GM20000 (cell line): ENCODE measurements at regions not wholly inside any gene's neighbourhood (a gene's known extent, or its start where the extent isn't known, plus 50 kb on each side); places are given as distances from the start of the nearest gene placed in this dataset.

Source experiments
- DNase-seq: peaks from one replicate; pipeline ENCODE4 v3.0.0; 2012; ENCODE audit warnings: low spot score
- TF ChIP-seq, protein P1 (sequence below): IDR thresholded peaks from 2 replicates; pipeline ENCODE4 v1.5.1; 2012; ENCODE audit warnings: mild to moderate bottlenecking, control low read depth; ENCODE audit errors: extremely low read depth, missing control alignments

DNA sequence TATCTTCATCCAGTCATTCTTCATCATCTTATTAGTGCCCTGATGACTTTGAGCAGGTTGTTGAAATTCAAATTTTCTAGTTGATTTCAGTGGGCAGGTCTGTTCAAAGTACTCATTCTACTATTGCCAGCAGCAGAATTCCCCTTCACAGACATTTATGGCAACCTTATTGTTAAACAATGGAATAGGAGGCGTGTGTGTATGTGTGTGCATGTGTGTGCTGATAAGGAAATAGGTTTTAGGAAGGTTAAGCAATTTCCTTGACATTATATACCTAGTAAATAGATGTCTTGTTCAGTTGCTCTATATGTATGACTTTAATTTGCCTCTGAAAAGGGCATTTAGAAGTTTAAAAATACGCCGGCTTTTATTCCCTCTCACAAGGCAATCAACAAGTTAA, 601.4 kb upstream of the CA10 start:
- TF ChIP-seq, protein P1, sequence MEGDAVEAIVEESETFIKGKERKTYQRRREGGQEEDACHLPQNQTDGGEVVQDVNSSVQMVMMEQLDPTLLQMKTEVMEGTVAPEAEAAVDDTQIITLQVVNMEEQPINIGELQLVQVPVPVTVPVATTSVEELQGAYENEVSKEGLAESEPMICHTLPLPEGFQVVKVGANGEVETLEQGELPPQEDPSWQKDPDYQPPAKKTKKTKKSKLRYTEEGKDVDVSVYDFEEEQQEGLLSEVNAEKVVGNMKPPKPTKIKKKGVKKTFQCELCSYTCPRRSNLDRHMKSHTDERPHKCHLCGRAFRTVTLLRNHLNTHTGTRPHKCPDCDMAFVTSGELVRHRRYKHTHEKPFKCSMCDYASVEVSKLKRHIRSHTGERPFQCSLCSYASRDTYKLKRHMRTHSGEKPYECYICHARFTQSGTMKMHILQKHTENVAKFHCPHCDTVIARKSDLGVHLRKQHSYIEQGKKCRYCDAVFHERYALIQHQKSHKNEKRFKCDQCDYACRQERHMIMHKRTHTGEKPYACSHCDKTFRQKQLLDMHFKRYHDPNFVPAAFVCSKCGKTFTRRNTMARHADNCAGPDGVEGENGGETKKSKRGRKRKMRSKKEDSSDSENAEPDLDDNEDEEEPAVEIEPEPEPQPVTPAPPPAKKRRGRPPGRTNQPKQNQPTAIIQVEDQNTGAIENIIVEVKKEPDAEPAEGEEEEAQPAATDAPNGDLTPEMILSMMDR = no peak
- no peak for DNase-seq

DNA sequence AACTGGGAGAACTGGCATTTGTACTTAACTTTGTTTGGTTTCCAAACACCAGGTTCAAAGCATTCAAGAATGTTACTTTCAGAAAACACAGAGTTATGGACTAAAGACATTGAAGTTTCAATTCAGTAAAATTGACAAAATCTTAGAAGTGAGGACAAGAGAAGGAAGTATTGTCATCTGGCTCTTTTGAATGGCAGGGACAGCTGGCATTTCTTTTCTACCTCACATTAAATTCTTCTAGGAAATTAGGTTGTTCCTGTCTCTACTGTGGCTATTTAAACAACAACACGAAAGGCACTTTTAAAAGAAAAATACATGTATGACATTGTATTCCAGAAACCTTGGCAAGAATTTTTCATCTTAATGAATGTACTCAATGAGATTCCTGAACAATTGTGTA, 600.0 kb upstream of the CA10 start:
- TF ChIP-seq, protein P1 = no peak
- no peak for DNase-seq

DNA sequence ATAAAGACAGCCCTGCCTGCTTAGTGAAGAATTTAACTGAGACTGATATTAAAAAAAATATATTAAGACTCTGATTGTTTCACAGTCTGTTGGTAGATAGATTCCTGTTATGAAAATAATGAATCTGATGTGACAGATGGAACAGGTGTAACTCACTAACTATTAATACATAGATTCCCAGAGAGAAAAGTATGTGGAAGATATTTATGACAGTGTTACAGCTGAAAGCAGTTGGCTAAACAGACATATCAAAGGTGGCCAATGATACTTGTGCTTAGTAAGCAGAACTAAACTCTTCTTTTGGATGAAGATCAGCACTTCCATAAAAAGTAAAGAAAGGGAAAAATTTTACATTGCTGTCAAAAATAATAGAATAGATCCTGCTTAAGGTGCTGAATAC, 598.2 kb upstream of the CA10 start:
- TF ChIP-seq, protein P1 = no peak
- no peak for DNase-seq

DNA sequence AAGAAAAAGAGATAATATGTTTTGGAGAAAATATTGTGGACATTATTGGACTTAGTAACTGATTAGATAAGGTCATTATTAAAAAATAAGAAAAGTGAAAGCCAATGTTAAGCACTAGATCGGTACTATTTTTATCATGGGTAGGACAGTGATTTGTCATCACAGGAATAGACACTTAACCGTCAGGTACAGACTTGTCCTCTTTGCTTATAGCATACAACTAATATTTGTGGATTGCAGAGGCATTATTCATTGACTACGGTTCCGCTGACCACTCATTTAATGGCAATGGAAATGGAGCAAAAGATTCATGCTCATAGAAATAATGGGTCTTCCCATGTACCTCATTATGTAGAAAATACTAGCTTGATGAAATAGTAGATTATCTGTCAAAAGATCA, 596.3 kb upstream of the CA10 start:
- TF ChIP-seq, protein P1 = no peak
- no peak for DNase-seq

GRCh38 chr17:52751051-52751450, 592.5 kb upstream of the CA10 start:
- TF ChIP-seq, protein P1 = no peak
- DNase-seq = no peak

DNA sequence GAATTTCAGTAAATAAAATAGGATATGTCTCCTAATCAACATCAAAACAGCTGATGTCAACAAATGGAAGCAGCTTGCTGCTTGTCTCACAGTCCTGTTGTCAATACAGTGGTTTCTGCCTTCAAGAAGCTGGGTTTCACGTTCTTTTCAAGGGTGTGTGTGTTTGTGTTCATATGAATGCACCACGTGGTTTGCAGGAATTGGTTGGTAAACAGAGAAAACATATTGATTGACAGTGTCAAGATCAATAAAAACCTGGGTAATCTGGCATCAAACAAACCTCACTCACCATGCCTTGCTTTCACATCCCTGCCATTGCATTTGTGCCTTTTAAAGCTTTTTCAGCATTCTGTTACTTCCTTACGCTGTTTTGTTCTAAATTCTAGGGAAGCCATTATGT, 585.7 kb upstream of the CA10 start:
- TF ChIP-seq, protein P1 = no peak
- no peak for DNase-seq

GRCh38 chr17:52740006-52740405, 581.5 kb upstream of the CA10 start:
- TF ChIP-seq, protein P1 = no peak
- no peak for DNase-seq
